PC-9 (cell line): ENCODE measurements at regions not wholly inside any gene's neighbourhood (a gene's known extent, or its start where the extent isn't known, plus 50 kb on each side); places are given as distances from the start of the nearest gene placed in this dataset.

Source experiments
- CTCF ChIP-seq: fragments of 200-600 bp; sonication (generic); conservative IDR thresholded peaks from 2 replicates; pipeline ENCODE4 v1.6.1; 2017; ENCODE audit warnings: mixed run types, antibody characterized with exemption, mild to moderate bottlenecking, moderate library complexity
- EZH2 ChIP-seq: fragments of 200-600 bp; sonication (generic); IDR thresholded peaks from 2 replicates; pipeline ENCODE4 v1.8.0; 2017; ENCODE audit warnings: antibody characterized with exemption, low read depth

GRCh38 chr12:104888892-104889291, 69.2 kb downstream of the SLC41A2 start:
- TF ChIP-seq CTCF, result no peak
- no peak for TF ChIP-seq EZH2
